ENCODE measurements at regions not wholly inside any gene's neighbourhood (a gene's known extent, or its start where the extent isn't known, plus 50 kb on each side); places are given as distances from the start of the nearest gene placed in this dataset.

GRCh38 chr5:125708583-125708982, 714.6 kb upstream of the GRAMD2B start:
- H3K9me3 Mint-ChIP-seq = peaks cover 56% of the 10 kb centered on the region
- peaks cover 6% of the 10 kb centered on the region for H3K9me3 ChIP-seq (ENCODE audit: low read depth)
- H3K4me3 ChIP-seq = no peak overlapping the region
- H2AFZ ChIP-seq (replicated peaks) = peak overlapping the region; percentile 28
- peaks cover 11% of the 10 kb centered on the region for H3K36me3 ChIP-seq
- no peak overlapping the region for H3K27ac ChIP-seq
- no peak overlapping the region for H3K4me3 Mint-ChIP-seq
- H3K9ac ChIP-seq = no peak overlapping the region
- H3F3A ChIP-seq (ENCODE audit: low read depth) = no peaks in the 10 kb centered on the region
- H3K4me1 Mint-ChIP-seq = peaks cover 20% of the 10 kb centered on the region
- peaks cover 12% of the 10 kb centered on the region for H3K4me1 ChIP-seq
- peak overlapping the region; percentile 40 for H3K27ac Mint-ChIP-seq
- no peaks in the 10 kb centered on the region for H3K79me2 ChIP-seq (ENCODE audit: low read depth)
- H3K4me2 ChIP-seq = no peak overlapping the region
- no peak for DNase-seq (ENCODE audit: low spot score)
- no peaks in the 10 kb centered on the region for H3K27me3 ChIP-seq
- H4K20me1 ChIP-seq (ENCODE audit: low read depth) = no peaks in the 10 kb centered on the region
- TF ChIP-seq EZH2phosphoT487 (IDR thresholded peaks at IDR 0.05) (no peak), EZH2 (IDR thresholded peaks at IDR 0.05) (no peak), CTCF (IDR thresholded peaks at IDR 0.05) (no peak)
- peaks cover 5% of the 10 kb centered on the region for H3K27me3 Mint-ChIP-seq (ENCODE audit: insufficient read depth, low read depth)
- peaks cover 22% of the 10 kb centered on the region for H3K36me3 Mint-ChIP-seq

GRCh38 chr5:125710745-125711144, 712.5 kb upstream of the GRAMD2B start:
- Mint-ChIP-seq H3K4me3 (no peak overlapping the region), H3K36me3 (peaks cover 11% of the 10 kb centered on the region), H3K27ac (no peak overlapping the region), H3K4me1 (peaks cover 40% of the 10 kb centered on the region), H3K9me3 (peaks cover 39% of the 10 kb centered on the region), H3K27me3 (ENCODE audit: insufficient read depth, low read depth) (peaks cover 2% of the 10 kb centered on the region)
- no peaks in the 10 kb centered on the region for H3K9me3 ChIP-seq (ENCODE audit: low read depth)
- H3K4me2 ChIP-seq = no peak overlapping the region
- no peak overlapping the region for H3K27ac ChIP-seq
- peaks cover under 1% of the 10 kb centered on the region for H3K36me3 ChIP-seq
- no peak overlapping the region for H3K9ac ChIP-seq
- H3K4me3 ChIP-seq = no peak overlapping the region
- peaks cover 21% of the 10 kb centered on the region for H3K4me1 ChIP-seq
- H3K79me2 ChIP-seq (ENCODE audit: low read depth) = no peaks in the 10 kb centered on the region
- DNase-seq (ENCODE audit: low spot score) = no peak
- H2AFZ ChIP-seq (replicated peaks) = no peak overlapping the region
- H4K20me1 ChIP-seq (ENCODE audit: low read depth) = no peaks in the 10 kb centered on the region
- no peak for TF ChIP-seq EZH2phosphoT487 (IDR thresholded peaks at IDR 0.05)
- no peak for TF ChIP-seq EZH2 (IDR thresholded peaks at IDR 0.05)
- no peak for TF ChIP-seq CTCF (IDR thresholded peaks at IDR 0.05)
- H3K27me3 ChIP-seq = no peaks in the 10 kb centered on the region
- H3F3A ChIP-seq (ENCODE audit: low read depth) = no peaks in the 10 kb centered on the region

GRCh38 chr5:125712397-125712796, 710.8 kb upstream of the GRAMD2B start:
- Mint-ChIP-seq H3K36me3 (peaks cover 11% of the 10 kb centered on the region), H3K4me3 (no peak overlapping the region), H3K27ac (no peak overlapping the region), H3K9me3 (peaks cover 29% of the 10 kb centered on the region), H3K27me3 (ENCODE audit: insufficient read depth, low read depth) (peaks cover 2% of the 10 kb centered on the region), H3K4me1 (peaks cover 56% of the 10 kb centered on the region)
- H3K9me3 ChIP-seq (ENCODE audit: low read depth) = no peaks in the 10 kb centered on the region
- no peak overlapping the region for H3K4me2 ChIP-seq
- H4K20me1 ChIP-seq (ENCODE audit: low read depth) = no peaks in the 10 kb centered on the region
- H3K79me2 ChIP-seq (ENCODE audit: low read depth) = no peaks in the 10 kb centered on the region
- TF ChIP-seq CTCF (IDR thresholded peaks at IDR 0.05) = no peak
- no peak for TF ChIP-seq EZH2 (IDR thresholded peaks at IDR 0.05)
- no peak for TF ChIP-seq EZH2phosphoT487 (IDR thresholded peaks at IDR 0.05)
- H3K36me3 ChIP-seq = no peaks in the 10 kb centered on the region
- DNase-seq (ENCODE audit: low spot score) = no peak
- H3K27me3 ChIP-seq = no peaks in the 10 kb centered on the region
- H2AFZ ChIP-seq (replicated peaks) = no peak overlapping the region
- peaks cover 36% of the 10 kb centered on the region for H3K4me1 ChIP-seq
- no peak overlapping the region for H3K4me3 ChIP-seq
- no peak overlapping the region for H3K27ac ChIP-seq
- no peaks in the 10 kb centered on the region for H3F3A ChIP-seq (ENCODE audit: low read depth)
- H3K9ac ChIP-seq = no peak overlapping the region
